ENCODE measurements at regions not wholly inside any gene's neighbourhood (a gene's known extent, or its start where the extent isn't known, plus 50 kb on each side); places are given as distances from the start of the nearest gene placed in this dataset.

- H3K27me3 ChIP-seq: no peaks in the 10 kb centered on the region
- no peak for DNase-seq
- no peak overlapping the region for H3K4me3 ChIP-seq
- H3K27ac ChIP-seq: no peak overlapping the region
- no peaks in the 10 kb centered on the region for H3K9me3 ChIP-seq
- H3K4me1 ChIP-seq: no peaks in the 10 kb centered on the region
- TF ChIP-seq POLR2A (IDR thresholded peaks at IDR 0.05): no peak
- TF ChIP-seq, protein P1, sequence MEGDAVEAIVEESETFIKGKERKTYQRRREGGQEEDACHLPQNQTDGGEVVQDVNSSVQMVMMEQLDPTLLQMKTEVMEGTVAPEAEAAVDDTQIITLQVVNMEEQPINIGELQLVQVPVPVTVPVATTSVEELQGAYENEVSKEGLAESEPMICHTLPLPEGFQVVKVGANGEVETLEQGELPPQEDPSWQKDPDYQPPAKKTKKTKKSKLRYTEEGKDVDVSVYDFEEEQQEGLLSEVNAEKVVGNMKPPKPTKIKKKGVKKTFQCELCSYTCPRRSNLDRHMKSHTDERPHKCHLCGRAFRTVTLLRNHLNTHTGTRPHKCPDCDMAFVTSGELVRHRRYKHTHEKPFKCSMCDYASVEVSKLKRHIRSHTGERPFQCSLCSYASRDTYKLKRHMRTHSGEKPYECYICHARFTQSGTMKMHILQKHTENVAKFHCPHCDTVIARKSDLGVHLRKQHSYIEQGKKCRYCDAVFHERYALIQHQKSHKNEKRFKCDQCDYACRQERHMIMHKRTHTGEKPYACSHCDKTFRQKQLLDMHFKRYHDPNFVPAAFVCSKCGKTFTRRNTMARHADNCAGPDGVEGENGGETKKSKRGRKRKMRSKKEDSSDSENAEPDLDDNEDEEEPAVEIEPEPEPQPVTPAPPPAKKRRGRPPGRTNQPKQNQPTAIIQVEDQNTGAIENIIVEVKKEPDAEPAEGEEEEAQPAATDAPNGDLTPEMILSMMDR (IDR thresholded peaks at IDR 0.05): no peak
- H3K36me3 ChIP-seq: no peaks in the 10 kb centered on the region
These were observed 391.0 kb upstream of the LINC00305 start for GRCh38 chr18:64539847-64540246.

- no peaks in the 10 kb centered on the region for H3K36me3 ChIP-seq
- DNase-seq: no peak
These were observed 379.8 kb upstream of the LINC00305 start for GRCh38 chr18:64528646-64529045.

GRCh38 chr18:64519201-64519600 lies 370.3 kb upstream of the LINC00305 start:
- DNase-seq: no peak
- Histone ChIP-seq H3K27me3 (no peaks in the 10 kb centered on the region), H3K4me1 (no peaks in the 10 kb centered on the region), H3K36me3 (no peaks in the 10 kb centered on the region), H3K9me3 (no peaks in the 10 kb centered on the region), H3K27ac (no peak overlapping the region), H3K4me3 (no peak overlapping the region)
- TF ChIP-seq, protein P1 (IDR thresholded peaks at IDR 0.05): no peak
- no peak for TF ChIP-seq POLR2A (IDR thresholded peaks at IDR 0.05)

More at GRCh38 chr18:64528646-64529045, 379.8 kb upstream of the LINC00305 start:
- TF ChIP-seq, protein P1 (IDR thresholded peaks at IDR 0.05): no peak
- TF ChIP-seq POLR2A (IDR thresholded peaks at IDR 0.05): no peak
- no peaks in the 10 kb centered on the region for H3K9me3 ChIP-seq
- H3K27me3 ChIP-seq: no peaks in the 10 kb centered on the region
- no peak overlapping the region for H3K27ac ChIP-seq
- H3K4me1 ChIP-seq: no peaks in the 10 kb centered on the region
- H3K4me3 ChIP-seq: no peak overlapping the region

DNA sequence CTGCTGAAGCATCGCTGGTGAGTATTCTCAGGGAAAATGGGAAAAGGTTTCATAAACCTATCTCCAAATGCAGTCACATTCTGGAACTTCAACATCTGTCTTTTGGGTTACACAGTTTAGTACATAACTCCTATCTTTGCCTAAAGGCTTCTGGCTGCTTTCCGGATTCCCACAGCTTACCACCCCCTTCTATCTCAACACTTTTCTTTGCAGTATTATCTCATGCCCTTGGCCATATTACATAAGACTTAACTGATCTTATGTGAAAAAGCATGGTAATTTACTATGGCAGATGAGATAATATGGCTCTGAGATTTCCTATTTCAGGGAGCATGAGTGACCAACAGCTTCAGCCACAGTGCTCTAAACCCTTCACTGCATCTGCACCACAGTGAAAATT lies 369.3 kb upstream of the LINC00305 start:
- TF ChIP-seq, protein P1 (IDR thresholded peaks at IDR 0.05): no peak
- TF ChIP-seq POLR2A (IDR thresholded peaks at IDR 0.05): no peak

GRCh38 chr18:64513401-64513800 lies 364.5 kb upstream of the LINC00305 start:
- TF ChIP-seq, protein P1 (IDR thresholded peaks at IDR 0.05): no peak
- TF ChIP-seq POLR2A (IDR thresholded peaks at IDR 0.05): no peak
- Histone ChIP-seq H3K9me3 (no peaks in the 10 kb centered on the region), H3K36me3 (no peaks in the 10 kb centered on the region), H3K27me3 (no peaks in the 10 kb centered on the region), H3K4me1 (no peaks in the 10 kb centered on the region), H3K27ac (no peak overlapping the region), H3K4me3 (no peak overlapping the region)
- no peak for DNase-seq

More for the DNA sequence above, 369.3 kb upstream of the LINC00305 start:
- Histone ChIP-seq H3K27me3 (no peaks in the 10 kb centered on the region), H3K4me3 (no peak overlapping the region), H3K4me1 (no peaks in the 10 kb centered on the region), H3K36me3 (no peaks in the 10 kb centered on the region), H3K9me3 (no peaks in the 10 kb centered on the region), H3K27ac (no peak overlapping the region)
- no peak for DNase-seq

DNA sequence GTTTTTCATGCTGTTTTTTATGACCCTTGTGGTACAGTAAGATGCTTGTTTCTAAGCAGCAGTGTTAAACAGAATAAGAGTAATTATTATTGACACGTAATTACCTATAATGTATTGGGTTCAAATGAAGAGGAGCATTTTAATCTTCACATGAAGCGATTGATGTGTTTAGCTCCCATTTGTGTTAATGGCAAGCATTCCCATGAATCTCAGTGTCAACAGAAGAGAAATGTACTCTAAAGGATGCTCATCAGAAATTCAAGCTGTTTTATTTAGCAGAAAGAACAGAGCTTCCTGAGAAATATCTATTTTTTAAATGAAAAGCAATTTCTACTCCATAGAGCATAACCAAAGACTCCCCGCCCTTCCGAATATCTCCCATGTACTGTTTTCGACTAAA lies 341.3 kb upstream of the LINC00305 start:
- DNase-seq: no peak
- no peak overlapping the region for H3K4me3 ChIP-seq
- no peaks in the 10 kb centered on the region for H3K27me3 ChIP-seq

More for the DNA sequence above, 341.3 kb upstream of the LINC00305 start:
- H3K4me1 ChIP-seq: no peaks in the 10 kb centered on the region
- no peak overlapping the region for H3K27ac ChIP-seq
- TF ChIP-seq, protein P1 (IDR thresholded peaks at IDR 0.05): no peak
- H3K9me3 ChIP-seq: peaks cover 0 to 3% (median 0%) of the 10 kb centered on the region in 4 donors
- no peaks in the 10 kb centered on the region for H3K36me3 ChIP-seq

Measured in Peyer's patch (tissue), 4 donors.